H1 (cell line): ENCODE measurements at regions not wholly inside any gene's neighbourhood (a gene's known extent, or its start where the extent isn't known, plus 50 kb on each side); places are given as distances from the start of the nearest gene placed in this dataset.

Experiments
- CTCF ChIA-PET: fragments of 300-600 bp; sonication (Branson Sonifier 250); formaldehyde crosslinking; loops from one replicate; lab custom pipeline; 2021; ENCODE audit not compliant: partially characterized antibody; lab: Charles Lee
- POLR2A ChIA-PET: fragments of 300-600 bp; sonication (Branson Sonifier 250); formaldehyde crosslinking; loops from one replicate; lab custom pipeline; 2021; ENCODE audit warnings: inconsistent platforms; ENCODE audit not compliant: partially characterized antibody; lab: Charles Lee
- DNase-seq, 2 experiments: peaks; one replicate each; pipeline versions ENCODE4 v3.0.0 to v3.0.0-alpha.2; 2010 to 2022; ENCODE audit warnings: low spot score in 2 of 2, low read depth in 1 of 2, mixed read lengths in 1 of 2
- FAIRE-seq: peaks from 2 replicates; lab custom pipeline; 2011; peaks lifted over from hg19 to GRCh38; lab: Jason Lieb, UNC
- H2AFZ ChIP-seq: 2 replicates; pipeline ENCODE4 v1.8.1; 2012; ENCODE audit warnings: low read length, inconsistent platforms
- H2AK5ac ChIP-seq: 2 replicates; pipeline ENCODE4 v1.6.1; 2013; ENCODE audit warnings: low read depth, low read length
- H2BK120ac ChIP-seq: replicated peaks from 2 replicates; pipeline ENCODE3; 2013; ENCODE audit warnings: low read depth, low read length, inconsistent platforms
- H2BK12ac ChIP-seq: 2 replicates; pipeline ENCODE4 v1.6.1; 2013; ENCODE audit warnings: low read depth, low read length
- H2BK15ac ChIP-seq: 2 replicates; pipeline ENCODE4 v1.6.1; 2013; ENCODE audit warnings: low read length
- H2BK20ac ChIP-seq: 2 replicates; pipeline ENCODE4 v1.6.1; 2013; ENCODE audit warnings: low read length
- H2BK5ac ChIP-seq: 2 replicates; pipeline ENCODE4 v1.6.1; 2013; ENCODE audit warnings: low read depth, low read length
- H3K14ac ChIP-seq: 2 replicates; pipeline ENCODE4 v1.6.1; 2013; ENCODE audit warnings: inconsistent platforms; ENCODE audit not compliant: insufficient read length
- H3K18ac ChIP-seq: 2 replicates; pipeline ENCODE4 v1.6.1; 2013; ENCODE audit warnings: low read length; ENCODE audit errors: extremely low read depth
- H3K23ac ChIP-seq: 2 replicates; pipeline ENCODE4 v1.6.1; 2013; ENCODE audit warnings: inconsistent platforms; ENCODE audit not compliant: insufficient read length
- H3K23me2 ChIP-seq: 2 replicates; pipeline ENCODE4 v1.6.1; 2013; ENCODE audit warnings: low read depth, low read length
- H3K27ac ChIP-seq: 2 replicates; pipeline ENCODE4 v1.6.1; 2011; ENCODE audit warnings: low read depth, low read length, inconsistent platforms
- H3K27me3 ChIP-seq, 4 experiments: replicated peaks in 1 of 4; 1 replicate in 1 of 4; 2 replicates in 3 of 4; pipeline versions ENCODE4 v1.6.1 to v1.8.1; 2011 to 2013; ENCODE audit warnings: low read length in 3 of 4, mild to moderate bottlenecking in 3 of 4, inconsistent platforms in 2 of 4, mixed read lengths in 2 of 4, moderate library complexity in 1 of 4; ENCODE audit not compliant: control insufficient read depth in 3 of 4, insufficient read depth in 3 of 4; ENCODE audit errors: extremely low read depth in 1 of 4
- H3K36me3 ChIP-seq, 4 experiments: 2 replicates each; pipeline versions ENCODE4 v1.6.1 to v1.8.1; 2011 to 2013; ENCODE audit warnings: mild to moderate bottlenecking in 4 of 4, low read length in 3 of 4, moderate library complexity in 2 of 4, control low read depth in 1 of 4, inconsistent platforms in 1 of 4; ENCODE audit not compliant: insufficient read depth in 4 of 4, control insufficient read depth in 2 of 4
- H3K4ac ChIP-seq: replicated peaks from 2 replicates; pipeline ENCODE3; 2013; ENCODE audit warnings: low read length, low read depth, mixed read lengths, inconsistent platforms; ENCODE audit not compliant: insufficient read length
- H3K4me1 ChIP-seq, 4 experiments: replicated peaks in 1 of 4; 1 replicate in 1 of 4; 2 replicates in 3 of 4; pipeline versions ENCODE4 v1.6.1 to v1.8.1; 2011 to 2013; ENCODE audit warnings: low read length in 3 of 4, inconsistent platforms in 2 of 4, mixed read lengths in 1 of 4; ENCODE audit not compliant: insufficient read depth in 4 of 4, control insufficient read depth in 3 of 4
- H3K4me2 ChIP-seq, 2 experiments: 2 replicates each; pipeline versions ENCODE4 v1.6.1 to v1.8.1; 2011 to 2013; ENCODE audit warnings: low read depth in 2 of 2, low read length in 2 of 2, control low read depth in 1 of 2, inconsistent platforms in 1 of 2, mild to moderate bottlenecking in 1 of 2; ENCODE audit not compliant: insufficient read depth in 1 of 2
- H3K4me3 ChIP-seq, 4 experiments: fragments of 200-600, 300-600 bp in 1 of 4; sonication (generic), shearing (Covaris generic), sonication (Bioruptor Twin) in 1 of 4; 2 replicates each; pipeline versions ENCODE4 v1.5.1 to v1.8.1; 2011 to 2016; ENCODE audit warnings: low read length in 4 of 4, low read depth in 3 of 4, control low read depth in 2 of 4, inconsistent platforms in 2 of 4, mild to moderate bottlenecking in 2 of 4, mixed read lengths in 1 of 4, moderate library complexity in 1 of 4; ENCODE audit not compliant: insufficient read depth in 2 of 4; ENCODE audit errors: extremely low read depth in 1 of 4
- H3K56ac ChIP-seq: replicated peaks from 2 replicates; pipeline ENCODE3; 2013; ENCODE audit warnings: low read depth, mild to moderate bottlenecking, mixed read lengths, low read length, inconsistent platforms; ENCODE audit not compliant: insufficient read length
- H3K79me1 ChIP-seq: 2 replicates; pipeline ENCODE4 v1.6.1; 2013; ENCODE audit warnings: low read depth, low read length, control low read depth
- H3K79me2 ChIP-seq, 2 experiments: 2 replicates each; pipeline versions ENCODE4 v1.6.1 to v1.8.1; 2012 to 2013; ENCODE audit warnings: low read length in 2 of 2, mild to moderate bottlenecking in 2 of 2, inconsistent platforms in 1 of 2; ENCODE audit not compliant: insufficient read depth in 2 of 2, control insufficient read depth in 1 of 2
- H3K9ac ChIP-seq, 4 experiments: replicated peaks in 1 of 4; 1 replicate in 1 of 4; 2 replicates in 3 of 4; pipeline versions ENCODE4 v1.6.1 to v1.8.1; 2011 to 2013; ENCODE audit warnings: low read depth in 3 of 4, low read length in 3 of 4, control low read depth in 2 of 4, mild to moderate bottlenecking in 2 of 4, moderate library complexity in 2 of 4, inconsistent platforms in 1 of 4; ENCODE audit errors: extremely low read depth in 1 of 4
- H3K9me3 ChIP-seq, 2 experiments: 2 replicates each; pipeline versions ENCODE4 v1.6.1 to v1.8.1; 2012 to 2013; ENCODE audit warnings: mild to moderate bottlenecking in 2 of 2, moderate library complexity in 2 of 2, control low read depth in 1 of 2, inconsistent platforms in 1 of 2, low read depth in 1 of 2, low read length in 1 of 2, mixed read lengths in 1 of 2; ENCODE audit not compliant: insufficient read depth in 2 of 2
- H4K20me1 ChIP-seq, 2 experiments: replicated peaks in 1 of 2; 2 replicates each; pipeline versions ENCODE3 to v1.8.1; 2011 to 2013; ENCODE audit warnings: inconsistent platforms in 2 of 2, low read length in 2 of 2, mild to moderate bottlenecking in 1 of 2; ENCODE audit not compliant: insufficient read depth in 2 of 2, control insufficient read depth in 1 of 2
- H4K5ac ChIP-seq: 2 replicates; pipeline ENCODE4 v1.6.1; 2013; ENCODE audit warnings: low read length, low read depth, mixed read lengths, inconsistent platforms; ENCODE audit not compliant: insufficient read length
- H4K8ac ChIP-seq: 2 replicates; pipeline ENCODE4 v1.8.0; 2013; ENCODE audit warnings: mild to moderate bottlenecking, moderate library complexity, low read length, inconsistent platforms; ENCODE audit not compliant: insufficient read depth; ENCODE audit errors: extremely low read depth
- H4K91ac ChIP-seq: replicated peaks from 2 replicates; pipeline ENCODE3; 2013; ENCODE audit warnings: low read length, mixed read lengths, inconsistent platforms; ENCODE audit not compliant: insufficient read length
- BRCA1 ChIP-seq: IDR thresholded peaks from 2 replicates; pipeline ENCODE4 v1.6.1; 2012; ENCODE audit warnings: low read depth, low read length, improper control_type of control experiment
- CEBPB ChIP-seq: IDR thresholded peaks from 2 replicates; pipeline ENCODE4 v1.6.1; 2012; ENCODE audit warnings: low read depth, low read length
- GABPA ChIP-seq: IDR thresholded peaks from 2 replicates; pipeline ENCODE4 v1.6.1; 2011; ENCODE audit warnings: mild to moderate bottlenecking, low read length, moderate library complexity, borderline replicate concordance; ENCODE audit not compliant: insufficient read depth
- JUND ChIP-seq: IDR thresholded peaks from 2 replicates; pipeline ENCODE4 v1.6.1; 2011; ENCODE audit warnings: mild to moderate bottlenecking, improper control_type of control experiment, low read length
- NANOG ChIP-seq: IDR thresholded peaks from 2 replicates; pipeline ENCODE4 v1.6.1; 2011; ENCODE audit warnings: low read length, low read depth, mild to moderate bottlenecking, inconsistent platforms; ENCODE audit not compliant: insufficient read depth, poor library complexity, severe bottlenecking
- POLR2A ChIP-seq, 2 experiments: IDR thresholded peaks; 1 replicate in 1 of 2; 2 replicates in 1 of 2; pipeline ENCODE4 v1.6.1; 2011; ENCODE audit warnings: low read depth in 2 of 2, low read length in 2 of 2, mild to moderate bottlenecking in 2 of 2; ENCODE audit errors: control extremely low read depth in 1 of 2
- POLR2AphosphoS5 ChIP-seq: IDR thresholded peaks from 2 replicates; pipeline ENCODE4 v1.6.1; 2011; ENCODE audit warnings: low read depth, low read length
- SP2 ChIP-seq: IDR thresholded peaks from 2 replicates; pipeline ENCODE4 v1.6.1; 2012; ENCODE audit warnings: mild to moderate bottlenecking, low read length, inconsistent platforms
- WGBS, 2 experiments: shearing (Covaris generic) in 1 of 2; methylation state at CpG; one replicate each; pipeline versions ENCODE4 v1.1.6 to v1.1.7; 2013 to 2015; ENCODE audit warnings: low lambda C conversion rate in 2 of 2, mixed read lengths in 2 of 2, inconsistent platforms in 1 of 2, low coverage in 1 of 2, missing lambda C conversion rate in 1 of 2; ENCODE audit not compliant: insufficient replicate concordance in 2 of 2, insufficient coverage in 1 of 2, insufficient read length in 1 of 2; ENCODE audit errors: extremely low coverage in 1 of 2, missing lambda C conversion rate in 1 of 2; 5-methylcytosine and 5-hydroxymethylcytosine counted together

- no peaks in the 10 kb centered on the region for H3K4me1 ChIP-seq
- no peak overlapping the region for H3K4ac ChIP-seq
- H3K23me2 ChIP-seq: no peaks in the 10 kb centered on the region
- H2AFZ ChIP-seq: no peak overlapping the region
- no peak overlapping the region for H3K14ac ChIP-seq
- WGBS, 2 experiments: 67% methylated on average over 5 of the region's 5 CpGs; no CpG with 5 or more reads in 1 of the 2 experiments
- H3K23ac ChIP-seq: no peak overlapping the region
- no peaks in the 10 kb centered on the region for H3K79me2 ChIP-seq
- no peaks in the 10 kb centered on the region for H3K36me3 ChIP-seq
- CTCF ChIA-PET: interaction anchor here (1.0 kb wide), 1 partner anchor 30 kb away, joined by 3 read pairs; no protein-coding TSS in a partner anchor
- H3K79me1 ChIP-seq: no peaks in the 10 kb centered on the region
- no peak overlapping the region for H3K9ac ChIP-seq
- no peak overlapping the region for H2AK5ac ChIP-seq
- H2BK20ac ChIP-seq: no peak overlapping the region
- no peak overlapping the region for H4K5ac ChIP-seq
- POLR2A ChIA-PET: interaction anchor here (0.6 kb wide), 1 partner anchor 1610 kb away, joined by 3 read pairs; no protein-coding TSS in a partner anchor
- no peak overlapping the region for H3K56ac ChIP-seq
- peaks cover 0 to 4% of the 10 kb centered on the region in 2 experiments; a peak in 1 of 4 replicates for H3K9me3 ChIP-seq
- no peak overlapping the region for H3K4me2 ChIP-seq
- no peak overlapping the region for H4K91ac ChIP-seq
- no peak overlapping the region for H4K8ac ChIP-seq
- H3K27me3 ChIP-seq: no peaks in the 10 kb centered on the region
- H3K4me3 ChIP-seq: no peak overlapping the region
- H2BK12ac ChIP-seq: no peak overlapping the region
- FAIRE-seq: no peak
- H2BK120ac ChIP-seq: no peak overlapping the region
- TF ChIP-seq SP2 (no peak), GABPA (no peak), BRCA1 (no peak), CEBPB (no peak), NANOG (no peak), JUND (no peak), POLR2AphosphoS5 (no peak), POLR2A (IDR thresholded peaks at IDR 0.05; ENCODE audit: control extremely low read depth in 1 of 2, low read depth in 2 of 2, low read length in 2 of 2) (no peak)
- TF ChIP-seq, all 59 proteins: peak for 0
- Histone ChIP-seq H3K18ac (no peak overlapping the region), H2BK5ac (no peak overlapping the region), H2BK15ac (no peak overlapping the region), H3K27ac (no peak overlapping the region), H4K20me1 (no peaks in the 10 kb centered on the region)
- DNase-seq: no peak
Observed at GRCh38 chr20:48437146-48437545, 390.7 kb downstream of the PREX1 start.
